Mammary epithelial cell (primary cell): ENCODE measurements at regions not wholly inside any gene's neighbourhood (a gene's known extent, or its start where the extent isn't known, plus 50 kb on each side); places are given as distances from the start of the nearest gene placed in this dataset.

Source experiments
- CTCF ChIP-seq, 2 donors: IDR thresholded peaks in 1 of 2; conservative IDR thresholded peaks in 1 of 2; 2 replicates each; pipeline ENCODE4 v1.5.1; 2011 to 2012; ENCODE audit warnings: inconsistent platforms in 2 of 2, low read length in 2 of 2, mild to moderate bottlenecking in 2 of 2, control low read depth in 1 of 2, low read depth in 1 of 2; ENCODE audit not compliant: insufficient read depth in 1 of 2; ENCODE audit errors: extremely low read depth in 1 of 2
- EZH2 ChIP-seq: IDR thresholded peaks from 2 replicates; pipeline ENCODE4 v1.6.1; 2012; ENCODE audit warnings: low read length, inconsistent platforms, borderline replicate concordance

- no peak for TF ChIP-seq CTCF (conservative IDR thresholded peaks at IDR 0.05 in 1 of 2, IDR thresholded peaks at IDR 0.05 in 1 of 2; ENCODE audit: extremely low read depth in 1 of 2, insufficient read depth in 1 of 2, low read depth in 1 of 2, low read length in 2 of 2)
- no peak for TF ChIP-seq EZH2
Measured at GRCh38 chr4:65242156-65242846, 428.0 kb downstream of the EPHA5 start.
